H1 (cell line): ENCODE measurements at regions not wholly inside any gene's neighbourhood (a gene's known extent, or its start where the extent isn't known, plus 50 kb on each side); places are given as distances from the start of the nearest gene placed in this dataset.

Experiments
- CTCF ChIA-PET: fragments of 300-600 bp; sonication (Branson Sonifier 250); formaldehyde crosslinking; loops from one replicate; lab custom pipeline; 2021; ENCODE audit not compliant: partially characterized antibody; lab: Charles Lee
- POLR2A ChIA-PET: fragments of 300-600 bp; sonication (Branson Sonifier 250); formaldehyde crosslinking; loops from one replicate; lab custom pipeline; 2021; ENCODE audit warnings: inconsistent platforms; ENCODE audit not compliant: partially characterized antibody; lab: Charles Lee
- DNase-seq, 2 experiments: peaks; one replicate each; pipeline versions ENCODE4 v3.0.0 to v3.0.0-alpha.2; 2010 to 2022; ENCODE audit warnings: low spot score in 2 of 2, low read depth in 1 of 2, mixed read lengths in 1 of 2
- FAIRE-seq: peaks from 2 replicates; lab custom pipeline; 2011; peaks lifted over from hg19 to GRCh38; lab: Jason Lieb, UNC
- H2AFZ ChIP-seq: 2 replicates; pipeline ENCODE4 v1.8.1; 2012; ENCODE audit warnings: low read length, inconsistent platforms
- H2AK5ac ChIP-seq: 2 replicates; pipeline ENCODE4 v1.6.1; 2013; ENCODE audit warnings: low read depth, low read length
- H2BK120ac ChIP-seq: replicated peaks from 2 replicates; pipeline ENCODE3; 2013; ENCODE audit warnings: low read depth, low read length, inconsistent platforms
- H2BK12ac ChIP-seq: 2 replicates; pipeline ENCODE4 v1.6.1; 2013; ENCODE audit warnings: low read depth, low read length
- H2BK15ac ChIP-seq: 2 replicates; pipeline ENCODE4 v1.6.1; 2013; ENCODE audit warnings: low read length
- H2BK20ac ChIP-seq: 2 replicates; pipeline ENCODE4 v1.6.1; 2013; ENCODE audit warnings: low read length
- H2BK5ac ChIP-seq: 2 replicates; pipeline ENCODE4 v1.6.1; 2013; ENCODE audit warnings: low read depth, low read length
- H3K14ac ChIP-seq: 2 replicates; pipeline ENCODE4 v1.6.1; 2013; ENCODE audit warnings: inconsistent platforms; ENCODE audit not compliant: insufficient read length
- H3K18ac ChIP-seq: 2 replicates; pipeline ENCODE4 v1.6.1; 2013; ENCODE audit warnings: low read length; ENCODE audit errors: extremely low read depth
- H3K23ac ChIP-seq: 2 replicates; pipeline ENCODE4 v1.6.1; 2013; ENCODE audit warnings: inconsistent platforms; ENCODE audit not compliant: insufficient read length
- H3K23me2 ChIP-seq: 2 replicates; pipeline ENCODE4 v1.6.1; 2013; ENCODE audit warnings: low read depth, low read length
- H3K27ac ChIP-seq: 2 replicates; pipeline ENCODE4 v1.6.1; 2011; ENCODE audit warnings: low read depth, low read length, inconsistent platforms
- H3K27me3 ChIP-seq, 4 experiments: replicated peaks in 1 of 4; 1 replicate in 1 of 4; 2 replicates in 3 of 4; pipeline versions ENCODE4 v1.6.1 to v1.8.1; 2011 to 2013; ENCODE audit warnings: low read length in 3 of 4, mild to moderate bottlenecking in 3 of 4, inconsistent platforms in 2 of 4, mixed read lengths in 2 of 4, moderate library complexity in 1 of 4; ENCODE audit not compliant: control insufficient read depth in 3 of 4, insufficient read depth in 3 of 4; ENCODE audit errors: extremely low read depth in 1 of 4
- H3K36me3 ChIP-seq, 4 experiments: 2 replicates each; pipeline versions ENCODE4 v1.6.1 to v1.8.1; 2011 to 2013; ENCODE audit warnings: mild to moderate bottlenecking in 4 of 4, low read length in 3 of 4, moderate library complexity in 2 of 4, control low read depth in 1 of 4, inconsistent platforms in 1 of 4; ENCODE audit not compliant: insufficient read depth in 4 of 4, control insufficient read depth in 2 of 4
- H3K4ac ChIP-seq: replicated peaks from 2 replicates; pipeline ENCODE3; 2013; ENCODE audit warnings: low read length, low read depth, mixed read lengths, inconsistent platforms; ENCODE audit not compliant: insufficient read length
- H3K4me1 ChIP-seq, 4 experiments: replicated peaks in 1 of 4; 1 replicate in 1 of 4; 2 replicates in 3 of 4; pipeline versions ENCODE4 v1.6.1 to v1.8.1; 2011 to 2013; ENCODE audit warnings: low read length in 3 of 4, inconsistent platforms in 2 of 4, mixed read lengths in 1 of 4; ENCODE audit not compliant: insufficient read depth in 4 of 4, control insufficient read depth in 3 of 4
- H3K4me2 ChIP-seq, 2 experiments: 2 replicates each; pipeline versions ENCODE4 v1.6.1 to v1.8.1; 2011 to 2013; ENCODE audit warnings: low read depth in 2 of 2, low read length in 2 of 2, control low read depth in 1 of 2, inconsistent platforms in 1 of 2, mild to moderate bottlenecking in 1 of 2; ENCODE audit not compliant: insufficient read depth in 1 of 2
- H3K4me3 ChIP-seq, 4 experiments: fragments of 200-600, 300-600 bp in 1 of 4; sonication (generic), shearing (Covaris generic), sonication (Bioruptor Twin) in 1 of 4; 2 replicates each; pipeline versions ENCODE4 v1.5.1 to v1.8.1; 2011 to 2016; ENCODE audit warnings: low read length in 4 of 4, low read depth in 3 of 4, control low read depth in 2 of 4, inconsistent platforms in 2 of 4, mild to moderate bottlenecking in 2 of 4, mixed read lengths in 1 of 4, moderate library complexity in 1 of 4; ENCODE audit not compliant: insufficient read depth in 2 of 4; ENCODE audit errors: extremely low read depth in 1 of 4
- H3K56ac ChIP-seq: replicated peaks from 2 replicates; pipeline ENCODE3; 2013; ENCODE audit warnings: low read depth, mild to moderate bottlenecking, mixed read lengths, low read length, inconsistent platforms; ENCODE audit not compliant: insufficient read length
- H3K79me1 ChIP-seq: 2 replicates; pipeline ENCODE4 v1.6.1; 2013; ENCODE audit warnings: low read depth, low read length, control low read depth
- H3K79me2 ChIP-seq, 2 experiments: 2 replicates each; pipeline versions ENCODE4 v1.6.1 to v1.8.1; 2012 to 2013; ENCODE audit warnings: low read length in 2 of 2, mild to moderate bottlenecking in 2 of 2, inconsistent platforms in 1 of 2; ENCODE audit not compliant: insufficient read depth in 2 of 2, control insufficient read depth in 1 of 2
- H3K9ac ChIP-seq, 4 experiments: replicated peaks in 1 of 4; 1 replicate in 1 of 4; 2 replicates in 3 of 4; pipeline versions ENCODE4 v1.6.1 to v1.8.1; 2011 to 2013; ENCODE audit warnings: low read depth in 3 of 4, low read length in 3 of 4, control low read depth in 2 of 4, mild to moderate bottlenecking in 2 of 4, moderate library complexity in 2 of 4, inconsistent platforms in 1 of 4; ENCODE audit errors: extremely low read depth in 1 of 4
- H3K9me3 ChIP-seq, 2 experiments: 2 replicates each; pipeline versions ENCODE4 v1.6.1 to v1.8.1; 2012 to 2013; ENCODE audit warnings: mild to moderate bottlenecking in 2 of 2, moderate library complexity in 2 of 2, control low read depth in 1 of 2, inconsistent platforms in 1 of 2, low read depth in 1 of 2, low read length in 1 of 2, mixed read lengths in 1 of 2; ENCODE audit not compliant: insufficient read depth in 2 of 2
- H4K20me1 ChIP-seq, 2 experiments: replicated peaks in 1 of 2; 2 replicates each; pipeline versions ENCODE3 to v1.8.1; 2011 to 2013; ENCODE audit warnings: inconsistent platforms in 2 of 2, low read length in 2 of 2, mild to moderate bottlenecking in 1 of 2; ENCODE audit not compliant: insufficient read depth in 2 of 2, control insufficient read depth in 1 of 2
- H4K5ac ChIP-seq: 2 replicates; pipeline ENCODE4 v1.6.1; 2013; ENCODE audit warnings: low read length, low read depth, mixed read lengths, inconsistent platforms; ENCODE audit not compliant: insufficient read length
- H4K8ac ChIP-seq: 2 replicates; pipeline ENCODE4 v1.8.0; 2013; ENCODE audit warnings: mild to moderate bottlenecking, moderate library complexity, low read length, inconsistent platforms; ENCODE audit not compliant: insufficient read depth; ENCODE audit errors: extremely low read depth
- H4K91ac ChIP-seq: replicated peaks from 2 replicates; pipeline ENCODE3; 2013; ENCODE audit warnings: low read length, mixed read lengths, inconsistent platforms; ENCODE audit not compliant: insufficient read length
- CTCF ChIP-seq, 3 experiments: IDR thresholded peaks; 1 replicate in 2 of 3; 2 replicates in 1 of 3; pipeline versions ENCODE4 v1.5.1 to v1.6.1; 2011; ENCODE audit warnings: low read length in 3 of 3, mild to moderate bottlenecking in 3 of 3, inconsistent platforms in 2 of 3, low read depth in 1 of 3, moderate library complexity in 1 of 3; ENCODE audit not compliant: insufficient read depth in 1 of 3; ENCODE audit errors: control extremely low read depth in 1 of 3
- FOSL1 ChIP-seq: IDR thresholded peaks from 2 replicates; pipeline ENCODE4 v1.6.1; 2011; ENCODE audit warnings: mild to moderate bottlenecking, low read depth, low read length, moderate library complexity; ENCODE audit not compliant: insufficient read depth
- HDAC2 ChIP-seq, 2 experiments: fragments of 300-600 bp in 1 of 2; sonication (generic) in 1 of 2; IDR thresholded peaks; 2 replicates each; pipeline ENCODE4 v1.6.1; 2011 to 2012; ENCODE audit warnings: low read depth in 2 of 2, low read length in 2 of 2, mild to moderate bottlenecking in 2 of 2, moderate library complexity in 2 of 2, borderline replicate concordance in 1 of 2, inconsistent platforms in 1 of 2
- JUND ChIP-seq: IDR thresholded peaks from 2 replicates; pipeline ENCODE4 v1.6.1; 2011; ENCODE audit warnings: mild to moderate bottlenecking, improper control_type of control experiment, low read length
- NANOG ChIP-seq: IDR thresholded peaks from 2 replicates; pipeline ENCODE4 v1.6.1; 2011; ENCODE audit warnings: low read length, low read depth, mild to moderate bottlenecking, inconsistent platforms; ENCODE audit not compliant: insufficient read depth, poor library complexity, severe bottlenecking
- POLR2AphosphoS5 ChIP-seq: IDR thresholded peaks from 2 replicates; pipeline ENCODE4 v1.6.1; 2011; ENCODE audit warnings: low read depth, low read length
- SAP30 ChIP-seq: fragments of 300-600 bp; sonication (generic); IDR thresholded peaks from 2 replicates; pipeline ENCODE4 v1.7.1; 2012; ENCODE audit warnings: low read length, moderate library complexity, mild to moderate bottlenecking, inconsistent platforms; ENCODE audit not compliant: insufficient read depth, insufficient replicate concordance
- SRF ChIP-seq: IDR thresholded peaks from 2 replicates; pipeline ENCODE4 v1.6.1; 2011; ENCODE audit warnings: mild to moderate bottlenecking, low read depth, low read length, moderate library complexity
- TAF7 ChIP-seq: optimal IDR thresholded peaks from 2 replicates; pipeline ENCODE3; 2011; ENCODE audit warnings: low read depth, mild to moderate bottlenecking, inconsistent platforms, low read length, moderate library complexity, borderline replicate concordance
- TCF12 ChIP-seq: IDR thresholded peaks from 2 replicates; pipeline ENCODE4 v1.6.1; 2011; ENCODE audit warnings: low read depth, mild to moderate bottlenecking, low read length
- WGBS, 2 experiments: shearing (Covaris generic) in 1 of 2; methylation state at CpG; one replicate each; pipeline versions ENCODE4 v1.1.6 to v1.1.7; 2013 to 2015; ENCODE audit warnings: low lambda C conversion rate in 2 of 2, mixed read lengths in 2 of 2, inconsistent platforms in 1 of 2, low coverage in 1 of 2, missing lambda C conversion rate in 1 of 2; ENCODE audit not compliant: insufficient replicate concordance in 2 of 2, insufficient coverage in 1 of 2, insufficient read length in 1 of 2; ENCODE audit errors: extremely low coverage in 1 of 2, missing lambda C conversion rate in 1 of 2; 5-methylcytosine and 5-hydroxymethylcytosine counted together

DNA sequence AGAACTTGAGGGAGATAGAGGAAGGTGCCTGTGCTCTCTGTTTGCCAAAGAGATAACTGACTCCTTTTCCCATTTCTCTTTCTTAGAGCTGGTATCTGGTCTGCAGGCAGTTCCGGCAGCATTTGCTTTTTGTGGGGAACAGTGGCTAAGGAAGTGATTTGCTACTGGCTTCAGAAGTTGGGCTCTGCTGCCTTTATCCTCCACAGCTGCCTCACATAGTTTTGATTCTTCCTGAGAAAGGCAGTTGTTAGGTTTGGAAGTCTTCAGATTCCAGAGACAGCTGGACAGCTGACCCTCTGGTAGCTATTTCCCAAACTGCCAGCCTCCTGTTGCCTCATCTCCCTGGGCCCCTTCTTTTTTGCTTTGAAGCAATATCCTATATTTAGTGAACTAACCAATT, 62.6 kb upstream of the MACF1 start:
- Histone ChIP-seq H3K36me3 (no peaks in the 10 kb centered on the region), H2BK5ac (peak overlapping the region; percentile 96), H4K91ac (no peak overlapping the region), H3K14ac (no peak overlapping the region), H2AK5ac (no peak overlapping the region), H2BK20ac (no peak overlapping the region), H3K9ac (no peak overlapping the region), H2BK12ac (peak overlapping the region; percentile 71; the same call in 1 of the 2 replicates), H4K8ac (no peak overlapping the region), H2BK120ac (no peak overlapping the region), H3K79me1 (peaks cover 3% of the 10 kb centered on the region; the same call in 1 of the 2 replicates), H3K4me1 (peaks cover 6 to 23% (median 15%) of the 10 kb centered on the region in 4 experiments; a peak in 5 of 7 replicates), H4K5ac (no peak overlapping the region), H3K18ac (no peak overlapping the region), H3K79me2 (peaks cover 5 to 81% of the 10 kb centered on the region in 2 experiments; a peak in 3 of 4 replicates), H2BK15ac (no peak overlapping the region), H3K27me3 (no peaks in the 10 kb centered on the region), H3K9me3 (no peaks in the 10 kb centered on the region), H3K23ac (no peak overlapping the region), H4K20me1 (no peaks in the 10 kb centered on the region), H2AFZ (no peak overlapping the region), H3K4me3 (peak overlapping the region in 1 of 4 experiments; percentile 18; a peak in 1 of 8 replicates), H3K56ac (no peak overlapping the region), H3K27ac (peak overlapping the region; percentile 71; the same call in 1 of the 2 replicates), H3K23me2 (no peaks in the 10 kb centered on the region; the same call in 1 of the 2 replicates), H3K4me2 (peak overlapping the region; percentile 32 to 51; a peak in 2 of 4 replicates), H3K4ac (no peak overlapping the region)
- DNase-seq (no peak), FAIRE-seq (peak; percentile 74)
- POLR2A ChIA-PET = interaction anchor here (0.5 to 6.5 kb wide), 14 partner anchors 8 to 74 kb away, joined by 3 to 71 read pairs (median 8); no protein-coding TSS in a partner anchor
- WGBS, 2 experiments = 25% methylated on average over 1 of the region's 1 CpG; no CpG with 5 or more reads in 1 of the 2 experiments
- CTCF ChIA-PET = interaction anchor here (0.6 to 9.2 kb wide), 21 partner anchors 9 to 116 kb away, joined by 3 to 60 read pairs (median 4); no protein-coding TSS in a partner anchor
- TF ChIP-seq POLR2AphosphoS5 (peak; percentile 57; the same call in 1 of the 2 replicates), NANOG (peak; percentile 69), TCF12 (peak; percentile 92), HDAC2 (IDR thresholded peaks at IDR 0.05; ENCODE audit: borderline replicate concordance in 1 of 2, low read depth in 2 of 2, low read length in 2 of 2) (0 out of 4 replicates have a peak, but pooled peaks of 1 of the 2 experiments have one; percentile 64), JUND (0 out of 2 replicates have a peak, but pooled peaks have one; percentile 12), SAP30 (no peak), CTCF (IDR thresholded peaks at IDR 0.05; ENCODE audit: control extremely low read depth in 1 of 3, insufficient read depth in 1 of 3, low read depth in 1 of 3, low read length in 3 of 3) (no peak), FOSL1 (no peak), TAF7 (peak; percentile 50), SRF (no peak)
